Fibroblast of lung (primary cell): ENCODE measurements at regions not wholly inside any gene's neighbourhood (a gene's known extent, or its start where the extent isn't known, plus 50 kb on each side); places are given as distances from the start of the nearest gene placed in this dataset.

ENCODE experiments used
- CTCF ChIP-seq, 2 donors: IDR thresholded peaks in 1 of 2; conservative IDR thresholded peaks in 1 of 2; 1 replicate in 1 of 2; 2 replicates in 1 of 2; pipeline ENCODE4 v1.5.1; 2011 to 2012; ENCODE audit warnings: low read length in 2 of 2, control low read depth in 1 of 2, inconsistent platforms in 1 of 2, low read depth in 1 of 2, mild to moderate bottlenecking in 1 of 2
- EZH2 ChIP-seq: IDR thresholded peaks from 2 replicates; pipeline ENCODE4 v1.5.1; 2012; ENCODE audit warnings: low read length, control low read depth, mild to moderate bottlenecking; ENCODE audit errors: missing control alignments

GRCh38 chr16:80100846-80101451 lies 439.8 kb upstream of the DYNLRB2 start:
- TF ChIP-seq CTCF (conservative IDR thresholded peaks at IDR 0.05 in 1 of 2, IDR thresholded peaks at IDR 0.05 in 1 of 2; ENCODE audit: low read depth in 1 of 2, low read length in 2 of 2) (no peak), EZH2 (no peak)
